Activated CD8-positive, alpha-beta memory T cell treated with anti-CD3 and anti-CD28 coated beads for 24 hours (primary cell): ENCODE measurements at regions not wholly inside any gene's neighbourhood (a gene's known extent, or its start where the extent isn't known, plus 50 kb on each side); places are given as distances from the start of the nearest gene placed in this dataset.
"Not testable (repeated sequence)": the region's sequence is repeated elsewhere in the genome, so short reads cannot be mapped to it uniquely, and the experiment has no call there.

Experiments used
- DNase-seq: peaks from one replicate; pipeline ENCODE4 v3.0.0-alpha.2; 2020

GRCh38 chr10:60508831-60509230 is 119.2 kb upstream of the ANK3 start:
- no peak for DNase-seq

- no peak for DNase-seq
Measured at GRCh38 chr10:60508037-60508436, 118.4 kb upstream of the ANK3 start.

GRCh38 chr10:60502621-60503020 is 112.9 kb upstream of the ANK3 start:
- DNase-seq = no peak

GRCh38 chr10:60498985-60499384 is 109.3 kb upstream of the ANK3 start:
- no peak for DNase-seq

GRCh38 chr10:60497364-60497763 is 107.7 kb upstream of the ANK3 start:
- no peak for DNase-seq

- DNase-seq = no peak
Measured at GRCh38 chr10:60496181-60496580, 106.5 kb upstream of the ANK3 start.

GRCh38 chr10:60495338-60496055 is 105.8 kb upstream of the ANK3 start:
- DNase-seq = no peak

GRCh38 chr10:60494774-60495173 is 105.1 kb upstream of the ANK3 start:
- DNase-seq = no peak

- DNase-seq = no peak
Measured at GRCh38 chr10:60491162-60491561, 101.5 kb upstream of the ANK3 start.

- DNase-seq = no peak
Measured at GRCh38 chr10:60490013-60490412, 100.3 kb upstream of the ANK3 start.

- no peak for DNase-seq
Measured at GRCh38 chr10:60488111-60488669, 98.5 kb upstream of the ANK3 start.

GRCh38 chr10:60487543-60487942 is 97.9 kb upstream of the ANK3 start:
- DNase-seq = no peak

GRCh38 chr10:60485025-60485424 is 95.3 kb upstream of the ANK3 start:
- no peak for DNase-seq

GRCh38 chr10:60480865-60481563 is 91.3 kb upstream of the ANK3 start:
- no peak for DNase-seq

- DNase-seq = no peak
Measured at GRCh38 chr10:60479305-60480020, 89.8 kb upstream of the ANK3 start.

- DNase-seq = no peak
Measured at GRCh38 chr10:60476451-60476850, 86.8 kb upstream of the ANK3 start.

GRCh38 chr10:60473557-60473956 is 83.9 kb upstream of the ANK3 start:
- no peak for DNase-seq

GRCh38 chr10:60470091-60470490 is 80.4 kb upstream of the ANK3 start:
- no peak for DNase-seq

GRCh38 chr10:60469147-60469546 is 79.5 kb upstream of the ANK3 start:
- not testable (repeated sequence) for DNase-seq

GRCh38 chr10:60467202-60467546 is 77.5 kb upstream of the ANK3 start:
- DNase-seq = no peak

GRCh38 chr10:60466267-60467201 is 76.9 kb upstream of the ANK3 start:
- DNase-seq = no peak

- no peak for DNase-seq
Measured at GRCh38 chr10:60465801-60466200, 76.1 kb upstream of the ANK3 start.

- DNase-seq = no peak
Measured at GRCh38 chr10:60464659-60465058, 75.0 kb upstream of the ANK3 start.
